Mucosa of descending colon (tissue), 3 donors: ENCODE measurements at regions not wholly inside any gene's neighbourhood (a gene's known extent, or its start where the extent isn't known, plus 50 kb on each side); places are given as distances from the start of the nearest gene placed in this dataset.
"Not testable (repeated sequence)": the region's sequence is repeated elsewhere in the genome, so short reads cannot be mapped to it uniquely, and the experiment has no call there.

Experiments used
- ATAC-seq: fragments of 200-7000 bp; cut with Tn5 transposase; one replicate; pipeline ENCODE4 v1.9.1; 2020; ENCODE audit warnings: mild to moderate bottlenecking, moderate library complexity
- DNase-seq, 3 donors: peaks; one replicate each; pipeline ENCODE4 v3.0.0-alpha.2; 2020
- H3K36me3 ChIP-seq: fragments of 200-600 bp; one replicate; pipeline ENCODE4 v1.8.0; 2021; ENCODE audit warnings: low read depth, mild to moderate bottlenecking
- H3K4me1 ChIP-seq: fragments of 200-600 bp; one replicate; pipeline ENCODE4 v1.8.0; 2021; ENCODE audit warnings: low read depth, mild to moderate bottlenecking
- H3K4me3 ChIP-seq: fragments of 200-600 bp; one replicate; pipeline ENCODE4 v1.8.0; 2021; ENCODE audit warnings: mild to moderate bottlenecking
- H3K9me3 ChIP-seq: fragments of 200-600 bp; one replicate; pipeline ENCODE4 v1.8.0; 2021; ENCODE audit warnings: mild to moderate bottlenecking
- intact Hi-C, 2 donors: fragments of 100-400 bp; cut with DNase I in 1 of 2; cut with micrococcal nuclease in 1 of 2; formaldehyde crosslinking; loops; one replicate each; pipeline versions ENCODE4 v1.11.0 to v1.11.1; 2022; cut with DNase I, micrococcal nuclease
- TF ChIP-seq, protein P1 (sequence below): fragments of 200-600 bp; IDR thresholded peaks from one replicate; pipeline ENCODE4 v1.8.0; 2022; ENCODE audit warnings: antibody characterized with exemption, mild to moderate bottlenecking
- donor health status: DM: no; HTN: no; CAD: no; lungs with moderate emphysema.
- donor health status: DM: no; HTN: no; CAD: no.
- donor health status: DM: no; HTN: yes; CAD: no.

DNA sequence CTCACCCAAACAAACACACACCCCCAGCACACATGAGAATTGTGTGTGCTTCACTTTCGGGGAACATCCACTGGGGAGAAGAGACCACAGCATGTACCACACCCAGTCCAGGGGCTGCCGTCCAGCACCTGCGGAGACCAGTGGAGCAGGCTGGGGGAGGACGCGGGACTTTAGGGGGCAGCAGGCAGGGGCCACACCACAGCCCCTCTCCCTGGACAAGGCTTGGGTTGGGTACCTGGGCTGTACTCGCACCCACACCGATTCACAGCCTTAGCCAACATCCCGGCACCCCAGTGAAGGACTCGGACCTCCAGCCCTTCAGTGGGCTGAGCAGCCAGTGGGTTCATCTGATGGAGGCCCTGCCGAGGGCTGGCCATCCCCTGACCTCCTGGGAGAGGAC, 63.3 kb downstream of the RBFOX3 start:
- intact Hi-C loops: no loop called here
- H3K4me3 ChIP-seq: no peak overlapping the region
- H3K4me1 ChIP-seq: no peaks in the 10 kb centered on the region
- TF ChIP-seq, protein P1, sequence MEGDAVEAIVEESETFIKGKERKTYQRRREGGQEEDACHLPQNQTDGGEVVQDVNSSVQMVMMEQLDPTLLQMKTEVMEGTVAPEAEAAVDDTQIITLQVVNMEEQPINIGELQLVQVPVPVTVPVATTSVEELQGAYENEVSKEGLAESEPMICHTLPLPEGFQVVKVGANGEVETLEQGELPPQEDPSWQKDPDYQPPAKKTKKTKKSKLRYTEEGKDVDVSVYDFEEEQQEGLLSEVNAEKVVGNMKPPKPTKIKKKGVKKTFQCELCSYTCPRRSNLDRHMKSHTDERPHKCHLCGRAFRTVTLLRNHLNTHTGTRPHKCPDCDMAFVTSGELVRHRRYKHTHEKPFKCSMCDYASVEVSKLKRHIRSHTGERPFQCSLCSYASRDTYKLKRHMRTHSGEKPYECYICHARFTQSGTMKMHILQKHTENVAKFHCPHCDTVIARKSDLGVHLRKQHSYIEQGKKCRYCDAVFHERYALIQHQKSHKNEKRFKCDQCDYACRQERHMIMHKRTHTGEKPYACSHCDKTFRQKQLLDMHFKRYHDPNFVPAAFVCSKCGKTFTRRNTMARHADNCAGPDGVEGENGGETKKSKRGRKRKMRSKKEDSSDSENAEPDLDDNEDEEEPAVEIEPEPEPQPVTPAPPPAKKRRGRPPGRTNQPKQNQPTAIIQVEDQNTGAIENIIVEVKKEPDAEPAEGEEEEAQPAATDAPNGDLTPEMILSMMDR: no peak
- no peaks in the 10 kb centered on the region for H3K36me3 ChIP-seq
- H3K9me3 ChIP-seq: no peaks in the 10 kb centered on the region
- ATAC-seq (no peak), DNase-seq (no peak)

DNA sequence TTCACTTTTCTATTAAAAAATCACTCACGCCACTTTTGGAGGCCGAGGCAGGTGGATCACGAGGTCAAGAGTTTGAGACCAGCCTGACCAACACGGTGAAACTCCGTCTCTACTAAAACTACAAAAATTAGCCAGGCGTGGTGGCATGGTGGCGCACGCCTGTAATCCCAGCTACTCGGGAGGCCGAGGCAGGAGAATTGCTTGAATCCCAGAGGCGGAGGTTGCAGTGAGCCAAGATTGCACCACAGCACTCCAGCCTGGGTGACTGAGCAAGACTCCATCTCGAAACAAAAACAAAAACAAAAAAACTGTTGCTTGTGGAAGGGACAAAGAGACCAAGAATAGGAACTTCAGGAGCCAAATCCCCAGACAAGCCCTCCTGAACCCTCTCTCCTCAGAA, 63.7 kb downstream of the RBFOX3 start:
- DNase-seq, intact Hi-C loops, ATAC-seq, H3K36me3 ChIP-seq, H3K4me3 ChIP-seq, H3K9me3 ChIP-seq, H3K4me1 ChIP-seq: not testable (repeated sequence)

DNA sequence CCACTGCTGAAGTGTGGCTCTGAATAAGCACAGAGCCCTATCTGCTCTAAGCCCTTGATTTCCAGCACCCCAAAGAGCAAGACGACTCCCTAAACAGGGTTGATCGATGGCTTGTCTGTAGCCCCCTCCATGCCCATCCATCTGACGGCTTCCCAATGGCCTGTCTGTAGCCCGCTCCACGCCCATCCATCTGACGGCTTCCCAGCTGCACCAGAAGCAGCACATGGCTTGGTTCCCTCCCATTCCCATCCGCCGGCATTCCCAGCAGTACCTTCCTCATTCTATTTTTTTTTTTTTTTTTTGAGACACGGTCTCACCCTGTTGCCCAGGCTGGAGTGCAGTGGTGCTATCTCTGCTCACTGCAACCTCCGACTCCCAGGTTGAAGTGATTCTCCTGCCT, 64.5 kb downstream of the RBFOX3 start:
- no peak overlapping the region for H3K4me3 ChIP-seq
- intact Hi-C loops: no loop called here
- TF ChIP-seq, protein P1: no peak
- ATAC-seq (no peak), DNase-seq (no peak)
- H3K4me1 ChIP-seq: no peaks in the 10 kb centered on the region
- H3K36me3 ChIP-seq: no peaks in the 10 kb centered on the region
- H3K9me3 ChIP-seq: no peaks in the 10 kb centered on the region

DNA sequence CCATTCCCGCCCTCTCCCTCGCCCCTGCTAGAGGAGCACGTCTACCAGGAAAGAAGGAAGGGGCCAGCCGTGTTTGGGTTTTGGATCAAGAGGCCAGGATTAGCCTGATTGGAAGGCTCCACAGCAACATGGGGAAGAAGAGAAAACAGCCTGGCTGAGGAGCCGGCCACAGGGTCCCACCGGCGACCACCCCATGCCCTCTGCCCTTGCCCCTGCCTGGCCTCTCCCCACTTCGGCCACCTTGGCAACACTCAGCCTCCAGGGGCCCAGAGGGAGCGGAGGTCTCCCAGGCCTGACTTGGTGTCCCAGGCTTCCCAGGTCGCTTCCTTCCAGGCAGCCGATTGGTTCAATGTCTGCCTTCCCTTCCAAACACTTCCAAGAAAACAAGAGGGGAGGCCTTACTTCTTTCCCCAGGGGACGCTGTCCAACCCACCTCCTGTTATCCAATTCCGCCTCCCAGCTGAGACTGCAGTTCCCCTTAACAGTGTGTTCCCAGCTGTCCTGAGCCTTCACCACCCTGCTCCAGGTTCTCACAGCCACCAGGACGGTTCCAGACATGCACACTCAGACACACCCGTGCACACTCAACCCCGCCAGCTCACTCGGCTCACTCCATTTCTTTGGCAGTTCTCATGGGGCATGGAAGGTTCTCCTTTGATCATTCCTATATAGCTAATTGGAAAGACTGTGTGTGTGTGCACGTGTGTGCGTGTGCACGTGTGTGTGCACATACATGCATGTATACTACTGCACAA, 65.4 kb downstream of the RBFOX3 start:
- intact Hi-C loops: no loop called here
- Histone ChIP-seq H3K4me1 (no peaks in the 10 kb centered on the region), H3K9me3 (no peaks in the 10 kb centered on the region), H3K36me3 (no peaks in the 10 kb centered on the region), H3K4me3 (no peak overlapping the region)
- ATAC-seq: no peak
- TF ChIP-seq, protein P1: no peak
- no peak for DNase-seq

DNA sequence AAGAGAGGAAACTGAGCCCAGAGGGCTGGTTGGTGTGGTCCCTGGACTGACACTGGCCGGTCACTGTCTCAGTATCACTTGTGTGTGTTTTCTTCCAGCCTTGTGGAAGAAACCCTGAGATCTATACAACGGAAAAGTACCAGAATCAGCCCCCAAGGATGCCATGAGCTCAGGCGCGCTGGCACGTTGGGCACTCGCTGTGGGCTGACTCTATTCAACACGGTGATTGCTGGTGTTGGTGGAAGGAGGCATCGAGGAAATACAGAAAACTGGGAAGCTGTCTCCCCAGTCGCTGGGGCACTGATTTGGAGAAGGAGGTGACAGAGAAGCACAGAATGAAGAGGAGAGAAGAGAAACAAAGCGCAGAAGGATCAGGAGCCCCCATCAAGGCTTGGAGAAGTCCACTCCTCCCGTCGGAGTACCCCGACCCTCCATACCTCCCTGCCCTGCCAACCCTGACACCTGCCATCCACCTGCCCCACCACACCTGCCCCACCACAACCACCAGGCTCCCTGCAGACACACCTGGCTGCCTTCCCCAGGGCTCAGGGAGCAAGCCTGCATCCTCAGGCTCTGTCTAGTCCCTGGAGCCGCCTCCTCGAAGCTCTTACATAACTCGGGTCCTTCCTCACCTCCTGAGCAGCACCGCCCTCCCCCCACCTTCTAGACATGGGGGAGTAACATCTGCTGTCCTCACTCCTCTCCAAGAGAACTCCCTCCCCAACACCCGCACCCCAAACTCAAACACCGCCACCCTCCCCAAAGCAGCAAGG, 66.5 kb downstream of the RBFOX3 start:
- DNase-seq (no peak), ATAC-seq (no peak)
- TF ChIP-seq, protein P1: no peak
- H3K9me3 ChIP-seq: no peaks in the 10 kb centered on the region
- H3K36me3 ChIP-seq: no peaks in the 10 kb centered on the region
- H3K4me1 ChIP-seq: no peaks in the 10 kb centered on the region
- no peak overlapping the region for H3K4me3 ChIP-seq
- intact Hi-C loops: no loop called here

DNA sequence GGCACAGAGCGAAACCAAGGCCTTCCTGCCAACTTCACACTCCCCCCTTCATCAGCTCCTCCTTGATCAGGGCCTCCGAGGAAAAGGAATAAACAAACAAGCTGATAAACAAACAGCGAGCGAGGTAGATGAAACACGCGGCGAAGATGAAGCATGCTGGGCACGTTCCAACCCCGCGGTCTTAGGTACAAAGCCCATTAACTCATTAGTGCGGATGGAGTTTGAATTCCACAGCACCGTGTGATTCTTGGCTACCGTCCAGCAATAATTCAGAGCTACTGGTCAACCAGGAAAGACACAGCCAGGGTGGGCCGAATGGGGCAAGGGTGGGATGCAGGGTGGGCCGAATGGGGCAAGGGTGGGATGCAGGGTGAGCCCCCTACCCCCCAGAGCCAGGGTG, 67.3 kb downstream of the RBFOX3 start:
- no peak overlapping the region for H3K4me3 ChIP-seq
- no peaks in the 10 kb centered on the region for H3K4me1 ChIP-seq
- H3K36me3 ChIP-seq: no peaks in the 10 kb centered on the region
- no peaks in the 10 kb centered on the region for H3K9me3 ChIP-seq
- DNase-seq (no peak), ATAC-seq (no peak)
- TF ChIP-seq, protein P1: no peak
- intact Hi-C loops: no loop called here
